ENCODE measurements at regions not wholly inside any gene's neighbourhood (a gene's known extent, or its start where the extent isn't known, plus 50 kb on each side); places are given as distances from the start of the nearest gene placed in this dataset.

DNA sequence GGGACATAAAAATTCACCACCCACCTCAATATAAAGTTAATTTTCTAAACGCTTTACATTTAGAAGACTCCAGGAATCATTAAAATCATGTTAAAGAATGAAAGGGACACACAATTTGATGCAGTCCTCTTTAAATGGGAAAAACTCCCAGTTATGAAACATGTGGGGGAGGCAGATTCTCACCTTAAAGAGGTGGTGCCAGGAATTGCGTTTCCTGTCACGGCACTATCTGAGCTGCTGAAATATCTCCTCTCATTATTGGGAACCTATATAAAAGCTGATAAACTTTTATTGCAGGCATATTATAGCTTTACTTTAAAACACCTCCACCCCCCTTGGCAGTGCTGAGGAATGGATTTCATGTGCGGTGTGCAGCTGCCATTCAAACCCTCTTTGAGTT is 94.8 kb upstream of the SORCS3 start:
- no peak overlapping the region for H3K4me3 ChIP-seq (replicated peaks in 1 of 2; ENCODE audit: low read depth in 1 of 2, low read length in 2 of 2)
- no peak for DNase-seq (ENCODE audit: low read depth, low spot score)
- H3K4me1 ChIP-seq (ENCODE audit: control insufficient read depth in 1 of 2, insufficient read depth in 2 of 2, low read length in 2 of 2): no peaks in the 10 kb centered on the region
- no peak overlapping the region for H2AFZ ChIP-seq (ENCODE audit: low read depth, low read length, poor library complexity, severe bottlenecking)
- H3K4me2 ChIP-seq (ENCODE audit: low read length): no peak overlapping the region
- intact Hi-C loops (cut with micrococcal nuclease): no loop called here
- no peaks in the 10 kb centered on the region for H3K9me3 ChIP-seq (ENCODE audit: control insufficient read depth in 1 of 2, insufficient read depth in 1 of 2, low read depth in 1 of 2, low read length in 2 of 2)
- H3K79me2 ChIP-seq (ENCODE audit: insufficient read depth, low read length): no peaks in the 10 kb centered on the region
- H4K20me1 ChIP-seq (ENCODE audit: insufficient read depth): no peaks in the 10 kb centered on the region
- TF ChIP-seq SRF (IDR thresholded peaks at IDR 0.05; ENCODE audit: low read depth): no peak
- no peak for TF ChIP-seq POLR2AphosphoS5 (IDR thresholded peaks at IDR 0.05; ENCODE audit: low read depth, low read length)
- no peak for TF ChIP-seq SIN3A (IDR thresholded peaks at IDR 0.05; ENCODE audit: low read depth)
- TF ChIP-seq EZH2 (IDR thresholded peaks at IDR 0.05): no peak
- TF ChIP-seq, protein P1, sequence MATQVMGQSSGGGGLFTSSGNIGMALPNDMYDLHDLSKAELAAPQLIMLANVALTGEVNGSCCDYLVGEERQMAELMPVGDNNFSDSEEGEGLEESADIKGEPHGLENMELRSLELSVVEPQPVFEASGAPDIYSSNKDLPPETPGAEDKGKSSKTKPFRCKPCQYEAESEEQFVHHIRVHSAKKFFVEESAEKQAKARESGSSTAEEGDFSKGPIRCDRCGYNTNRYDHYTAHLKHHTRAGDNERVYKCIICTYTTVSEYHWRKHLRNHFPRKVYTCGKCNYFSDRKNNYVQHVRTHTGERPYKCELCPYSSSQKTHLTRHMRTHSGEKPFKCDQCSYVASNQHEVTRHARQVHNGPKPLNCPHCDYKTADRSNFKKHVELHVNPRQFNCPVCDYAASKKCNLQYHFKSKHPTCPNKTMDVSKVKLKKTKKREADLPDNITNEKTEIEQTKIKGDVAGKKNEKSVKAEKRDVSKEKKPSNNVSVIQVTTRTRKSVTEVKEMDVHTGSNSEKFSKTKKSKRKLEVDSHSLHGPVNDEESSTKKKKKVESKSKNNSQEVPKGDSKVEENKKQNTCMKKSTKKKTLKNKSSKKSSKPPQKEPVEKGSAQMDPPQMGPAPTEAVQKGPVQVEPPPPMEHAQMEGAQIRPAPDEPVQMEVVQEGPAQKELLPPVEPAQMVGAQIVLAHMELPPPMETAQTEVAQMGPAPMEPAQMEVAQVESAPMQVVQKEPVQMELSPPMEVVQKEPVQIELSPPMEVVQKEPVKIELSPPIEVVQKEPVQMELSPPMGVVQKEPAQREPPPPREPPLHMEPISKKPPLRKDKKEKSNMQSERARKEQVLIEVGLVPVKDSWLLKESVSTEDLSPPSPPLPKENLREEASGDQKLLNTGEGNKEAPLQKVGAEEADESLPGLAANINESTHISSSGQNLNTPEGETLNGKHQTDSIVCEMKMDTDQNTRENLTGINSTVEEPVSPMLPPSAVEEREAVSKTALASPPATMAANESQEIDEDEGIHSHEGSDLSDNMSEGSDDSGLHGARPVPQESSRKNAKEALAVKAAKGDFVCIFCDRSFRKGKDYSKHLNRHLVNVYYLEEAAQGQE (IDR thresholded peaks at IDR 0.05; ENCODE audit: low read depth): no peak
- no peak for TF ChIP-seq CBX3 (IDR thresholded peaks at IDR 0.05; ENCODE audit: low read depth)
- no peak for TF ChIP-seq ZFX (IDR thresholded peaks at IDR 0.05)
- TF ChIP-seq EGR1 (IDR thresholded peaks at IDR 0.05; ENCODE audit: low read depth): no peak
- no peak for TF ChIP-seq POLR2A (IDR thresholded peaks at IDR 0.05; ENCODE audit: borderline replicate concordance, extremely low read depth, insufficient read depth, insufficient read length)
- TF ChIP-seq, protein P2, sequence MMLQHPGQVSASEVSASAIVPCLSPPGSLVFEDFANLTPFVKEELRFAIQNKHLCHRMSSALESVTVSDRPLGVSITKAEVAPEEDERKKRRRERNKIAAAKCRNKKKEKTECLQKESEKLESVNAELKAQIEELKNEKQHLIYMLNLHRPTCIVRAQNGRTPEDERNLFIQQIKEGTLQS (IDR thresholded peaks at IDR 0.05): no peak
- TF ChIP-seq RAD21 (IDR thresholded peaks at IDR 0.05; ENCODE audit: low read depth): no peak
- no peak for TF ChIP-seq FOSL1 (IDR thresholded peaks at IDR 0.05; ENCODE audit: low read depth)
- no peak for TF ChIP-seq TCF7L2 (IDR thresholded peaks at IDR 0.05; ENCODE audit: borderline replicate concordance, extremely low read depth, insufficient read depth, insufficient read length)
- TF ChIP-seq, protein P3, sequence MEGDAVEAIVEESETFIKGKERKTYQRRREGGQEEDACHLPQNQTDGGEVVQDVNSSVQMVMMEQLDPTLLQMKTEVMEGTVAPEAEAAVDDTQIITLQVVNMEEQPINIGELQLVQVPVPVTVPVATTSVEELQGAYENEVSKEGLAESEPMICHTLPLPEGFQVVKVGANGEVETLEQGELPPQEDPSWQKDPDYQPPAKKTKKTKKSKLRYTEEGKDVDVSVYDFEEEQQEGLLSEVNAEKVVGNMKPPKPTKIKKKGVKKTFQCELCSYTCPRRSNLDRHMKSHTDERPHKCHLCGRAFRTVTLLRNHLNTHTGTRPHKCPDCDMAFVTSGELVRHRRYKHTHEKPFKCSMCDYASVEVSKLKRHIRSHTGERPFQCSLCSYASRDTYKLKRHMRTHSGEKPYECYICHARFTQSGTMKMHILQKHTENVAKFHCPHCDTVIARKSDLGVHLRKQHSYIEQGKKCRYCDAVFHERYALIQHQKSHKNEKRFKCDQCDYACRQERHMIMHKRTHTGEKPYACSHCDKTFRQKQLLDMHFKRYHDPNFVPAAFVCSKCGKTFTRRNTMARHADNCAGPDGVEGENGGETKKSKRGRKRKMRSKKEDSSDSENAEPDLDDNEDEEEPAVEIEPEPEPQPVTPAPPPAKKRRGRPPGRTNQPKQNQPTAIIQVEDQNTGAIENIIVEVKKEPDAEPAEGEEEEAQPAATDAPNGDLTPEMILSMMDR (IDR thresholded peaks at IDR 0.05 in 2 of 3, conservative IDR thresholded peaks at IDR 0.05 in 1 of 3; ENCODE audit: borderline replicate concordance in 1 of 3, insufficient read depth in 1 of 3, low read depth in 2 of 3, low read length in 2 of 3): no peak
- ChIA-PET RAD21 (ENCODE audit: low non-redundant PET in 1 of 2, low total read pairs in 2 of 2, uncharacterized antibody in 2 of 2, unreplicated experiment in 2 of 2) (no interaction called here), CTCF (interaction anchor here (1.4 kb wide), 1 partner anchor 140 kb away, joined by 5 read pairs; no protein-coding TSS in a partner anchor), POLR2A (no interaction called here)
- no TSS peak for BruUV-seq (replicated peaks)
- no peak overlapping the region for H3K27ac ChIP-seq (ENCODE audit: low read depth, low read length)
- peaks cover 60% of the 10 kb centered on the region for H3K27me3 ChIP-seq (ENCODE audit: insufficient read depth, low read length)
- no peak for ATAC-seq
- no peaks in the 10 kb centered on the region for H3K9me2 ChIP-seq (ENCODE audit: insufficient read depth)
- no peaks in the 10 kb centered on the region for H3K36me3 ChIP-seq (ENCODE audit: control insufficient read depth in 1 of 2, insufficient read depth in 2 of 2, low read length in 2 of 2)
- H3K9ac ChIP-seq (ENCODE audit: low read length): no peak overlapping the region
